Spleen (tissue), 7 donors: ENCODE measurements at regions not wholly inside any gene's neighbourhood (a gene's known extent, or its start where the extent isn't known, plus 50 kb on each side); places are given as distances from the start of the nearest gene placed in this dataset.

ENCODE experiments used
- CTCF ChIP-seq, 11 experiments: fragments of 200-600 bp in 7 of 11; fragments of 450-650 bp in 4 of 11; sonication (generic) in 4 of 11; IDR thresholded peaks in 8 of 11; conservative IDR thresholded peaks in 3 of 11; 1 replicate in 7 of 11; 2 replicates in 4 of 11; pipeline versions ENCODE4 v1.4.0 to v1.8.0; 2016 to 2021; ENCODE audit warnings: antibody characterized with exemption in 11 of 11, inconsistent platforms in 4 of 11, mild to moderate bottlenecking in 1 of 11
- POLR2A ChIP-seq, 3 donors: fragments of 450-650 bp; IDR thresholded peaks; one replicate each; pipeline ENCODE4 v1.5.1; 2017; ENCODE audit warnings: antibody characterized with exemption in 3 of 3, mild to moderate bottlenecking in 1 of 3
- donor health status: DM: no; HTN: no; CAD: no; lungs with moderate emphysema.
- donor health status: DM: no; HTN: no; CAD: no.
- donor health status: DM: no; HTN: no; CAD: no.

GRCh38 chr2:136443661-136444060 is 321.7 kb upstream of the THSD7B start:
- no peak for TF ChIP-seq CTCF (IDR thresholded peaks at IDR 0.05 in 8 of 11, conservative IDR thresholded peaks at IDR 0.05 in 3 of 11)
- TF ChIP-seq POLR2A (IDR thresholded peaks at IDR 0.05), result no peak
